22Rv1 (cell line): ENCODE measurements at regions not wholly inside any gene's neighbourhood (a gene's known extent, or its start where the extent isn't known, plus 50 kb on each side); places are given as distances from the start of the nearest gene placed in this dataset.

Source experiments
- H3K27ac ChIP-seq: fragments of 450-650 bp; 2 replicates; pipeline ENCODE4 v1.5.1; 2017
- ZFX ChIP-seq: fragments of 450-650 bp; IDR thresholded peaks from 2 replicates; pipeline ENCODE4 v1.6.1; 2017; ENCODE audit warnings: antibody characterized with exemption, borderline replicate concordance
- TF ChIP-seq, protein P1 (sequence below): fragments of 450-650 bp; IDR thresholded peaks from 2 replicates; pipeline ENCODE4 v1.5.1; 2017; ENCODE audit warnings: mild to moderate bottlenecking

DNA sequence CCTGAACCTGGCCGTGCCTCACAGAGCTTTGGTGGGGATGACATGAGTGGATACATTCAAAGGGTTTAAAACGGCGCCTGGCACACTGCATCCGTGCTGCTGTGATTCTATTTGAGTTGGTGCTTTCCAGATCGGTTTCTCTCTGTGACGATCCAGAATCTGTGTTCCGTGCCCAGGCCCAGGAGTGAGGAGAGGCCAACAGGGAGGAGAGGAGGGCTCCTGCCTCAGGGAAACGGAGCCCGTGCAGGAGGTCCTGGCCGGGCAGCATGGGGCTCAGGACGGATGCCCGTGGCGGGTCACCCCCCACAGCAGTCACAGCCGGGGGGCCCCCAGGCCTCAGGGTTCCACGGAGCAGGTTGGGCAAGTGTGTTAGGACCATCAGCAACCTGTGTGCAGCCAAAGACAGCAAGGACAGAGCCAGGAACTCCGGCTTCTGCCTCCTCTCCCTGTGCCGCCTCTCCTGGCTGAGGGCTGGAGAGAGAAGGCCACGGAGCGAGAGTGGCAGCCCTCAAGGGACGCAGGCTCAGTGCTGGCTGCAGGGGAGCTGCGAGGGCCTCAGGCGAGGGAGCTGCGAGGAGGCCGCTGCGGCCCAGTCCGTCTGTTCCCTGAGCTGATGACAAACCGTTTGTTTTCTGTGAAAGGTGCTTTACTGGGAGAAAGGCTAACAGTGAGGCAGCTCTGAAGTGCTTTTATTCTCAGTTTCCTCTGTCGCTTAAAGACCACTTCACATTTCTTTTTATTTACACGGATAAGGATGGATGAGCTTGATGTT lies 99.3 kb downstream of the METRNL start:
- no peak overlapping the region for H3K27ac ChIP-seq
- TF ChIP-seq, protein P1, sequence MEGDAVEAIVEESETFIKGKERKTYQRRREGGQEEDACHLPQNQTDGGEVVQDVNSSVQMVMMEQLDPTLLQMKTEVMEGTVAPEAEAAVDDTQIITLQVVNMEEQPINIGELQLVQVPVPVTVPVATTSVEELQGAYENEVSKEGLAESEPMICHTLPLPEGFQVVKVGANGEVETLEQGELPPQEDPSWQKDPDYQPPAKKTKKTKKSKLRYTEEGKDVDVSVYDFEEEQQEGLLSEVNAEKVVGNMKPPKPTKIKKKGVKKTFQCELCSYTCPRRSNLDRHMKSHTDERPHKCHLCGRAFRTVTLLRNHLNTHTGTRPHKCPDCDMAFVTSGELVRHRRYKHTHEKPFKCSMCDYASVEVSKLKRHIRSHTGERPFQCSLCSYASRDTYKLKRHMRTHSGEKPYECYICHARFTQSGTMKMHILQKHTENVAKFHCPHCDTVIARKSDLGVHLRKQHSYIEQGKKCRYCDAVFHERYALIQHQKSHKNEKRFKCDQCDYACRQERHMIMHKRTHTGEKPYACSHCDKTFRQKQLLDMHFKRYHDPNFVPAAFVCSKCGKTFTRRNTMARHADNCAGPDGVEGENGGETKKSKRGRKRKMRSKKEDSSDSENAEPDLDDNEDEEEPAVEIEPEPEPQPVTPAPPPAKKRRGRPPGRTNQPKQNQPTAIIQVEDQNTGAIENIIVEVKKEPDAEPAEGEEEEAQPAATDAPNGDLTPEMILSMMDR = no peak
- TF ChIP-seq ZFX = no peak

DNA sequence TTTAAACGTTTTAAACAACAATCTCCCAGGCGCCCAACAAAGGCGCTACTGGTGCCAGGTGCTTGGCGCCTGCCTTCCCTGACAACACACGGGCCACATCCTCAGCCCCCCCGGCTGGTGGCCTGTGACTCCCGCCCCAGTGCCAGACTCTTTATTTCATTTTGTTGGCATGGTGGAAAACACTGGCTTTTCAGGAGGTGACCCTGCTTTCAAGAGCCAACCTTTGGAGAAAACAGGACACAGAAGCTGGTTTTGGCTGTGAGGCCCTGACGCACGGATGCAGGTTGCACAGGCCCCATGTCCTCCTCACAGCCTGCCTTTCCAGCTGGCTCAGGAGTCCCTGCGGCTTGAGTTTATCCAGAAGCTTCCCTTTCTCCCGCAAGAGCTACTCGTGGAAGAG lies 100.0 kb downstream of the METRNL start:
- no peak for TF ChIP-seq ZFX
- TF ChIP-seq, protein P1 = no peak
- H3K27ac ChIP-seq = no peak overlapping the region

DNA sequence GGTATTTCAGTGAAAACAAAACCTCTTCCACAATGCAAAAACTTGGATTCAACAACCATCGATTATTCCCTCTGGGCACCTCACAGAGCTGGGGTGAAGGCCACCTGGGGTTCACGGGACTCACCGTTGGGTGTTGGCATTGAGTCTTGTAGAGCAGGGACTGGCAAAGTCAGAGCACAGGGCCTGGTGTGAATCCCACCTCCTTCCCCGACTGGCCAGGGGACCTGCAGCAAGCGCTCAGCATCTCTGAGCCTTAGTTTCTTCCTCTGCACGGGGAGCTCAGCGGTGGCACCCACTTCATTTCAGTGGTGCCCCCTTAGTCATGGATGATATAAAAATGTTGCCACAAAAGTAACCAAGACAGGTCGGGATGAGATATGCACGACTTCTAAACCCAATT lies 100.4 kb downstream of the METRNL start:
- TF ChIP-seq ZFX = no peak
- TF ChIP-seq, protein P1 = no peak

DNA sequence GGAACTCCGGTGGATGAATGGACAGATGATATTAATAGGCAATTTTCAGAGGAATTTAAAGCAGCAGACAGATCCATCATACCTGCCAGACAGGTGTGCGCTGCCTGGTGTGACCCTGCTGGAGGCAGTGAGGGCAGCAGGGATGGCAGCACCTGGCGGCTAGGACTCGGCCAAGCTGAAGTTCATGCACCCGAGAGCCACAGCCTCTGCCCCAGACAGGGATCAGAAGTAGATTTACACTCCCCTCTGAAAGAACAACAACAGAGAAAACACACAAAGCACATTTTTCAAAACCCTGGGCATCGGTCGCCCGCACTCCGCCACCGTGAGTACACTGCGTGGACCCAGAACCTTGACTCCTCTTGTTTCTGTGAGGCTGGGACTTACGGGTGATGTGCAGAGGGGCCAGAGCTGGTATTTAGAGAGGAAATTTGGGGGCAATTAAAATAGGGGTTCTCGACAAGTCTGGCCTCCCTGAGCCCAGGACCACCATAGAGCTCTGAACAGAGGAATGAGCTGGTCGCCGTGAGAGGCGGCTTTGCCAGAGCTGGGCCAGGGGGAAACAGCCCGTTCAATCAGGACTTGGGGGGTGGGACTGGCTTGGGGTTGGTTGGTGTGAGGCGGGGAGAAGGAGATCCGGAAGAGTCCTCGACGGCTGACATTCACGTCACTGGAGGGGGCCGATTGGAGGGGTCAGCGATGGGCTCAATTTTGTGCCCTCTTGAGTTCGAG lies 101.0 kb downstream of the METRNL start:
- TF ChIP-seq, protein P1 = no peak
- TF ChIP-seq ZFX = no peak
- no peak overlapping the region for H3K27ac ChIP-seq

More for the DNA sequence above, 100.4 kb downstream of the METRNL start:
- no peak overlapping the region for H3K27ac ChIP-seq

DNA sequence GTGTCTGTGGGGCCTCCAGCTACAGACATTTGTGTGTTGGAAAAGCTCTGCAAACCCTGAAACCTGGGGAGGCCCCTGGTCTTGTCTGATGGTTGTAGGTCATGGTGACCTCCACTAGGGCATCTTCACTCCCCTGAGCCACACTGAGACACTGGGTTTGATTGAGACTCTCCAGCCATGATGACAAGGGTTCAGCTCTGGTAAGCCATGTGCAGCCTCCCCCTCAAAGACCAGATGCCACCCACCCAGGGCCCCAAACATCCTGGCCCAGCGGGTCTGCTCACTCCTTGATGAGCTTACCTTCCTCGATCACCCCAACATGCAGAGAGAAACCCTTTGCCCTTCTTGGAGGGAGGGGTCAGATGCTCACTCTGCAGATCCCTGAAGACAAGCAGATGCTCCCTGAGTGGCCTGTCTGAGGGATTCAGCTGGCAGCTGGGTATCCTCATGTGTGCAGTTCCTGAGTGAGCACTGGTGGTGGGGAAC lies 101.6 kb downstream of the METRNL start:
- H3K27ac ChIP-seq = no peak overlapping the region
- TF ChIP-seq, protein P1 = no peak
- no peak for TF ChIP-seq ZFX

DNA sequence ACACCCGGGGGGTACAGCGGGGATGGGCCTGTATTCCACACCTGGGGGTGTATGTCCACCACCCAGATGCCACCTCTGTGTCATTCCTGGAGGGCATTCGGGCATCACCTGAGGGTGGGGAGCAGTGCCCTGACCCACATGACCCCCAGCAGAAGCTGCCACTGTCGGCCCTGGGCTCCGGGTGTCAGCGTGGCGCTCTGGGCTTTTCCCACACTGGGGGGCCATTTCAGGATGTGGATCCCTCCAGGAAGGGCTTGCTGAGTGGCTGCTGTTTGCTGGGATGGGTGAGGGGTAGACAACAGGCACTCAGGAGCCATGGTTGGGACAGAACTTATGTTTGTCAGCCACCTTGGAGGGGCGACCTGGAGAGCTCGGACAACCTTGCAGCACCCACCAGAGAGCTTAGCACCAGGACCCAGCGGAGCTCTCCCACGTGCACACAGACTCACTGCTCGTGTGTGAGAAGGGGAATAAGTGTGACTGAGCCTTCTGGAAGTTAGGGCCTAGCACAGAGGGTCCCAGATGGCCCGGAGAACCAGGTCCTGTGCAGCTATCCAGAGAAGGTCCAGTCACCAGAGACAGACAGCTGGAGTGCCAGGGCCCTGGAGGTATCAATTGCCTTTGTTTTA lies 102.7 kb downstream of the METRNL start:
- TF ChIP-seq, protein P1 = no peak
- no peak for TF ChIP-seq ZFX
- no peak overlapping the region for H3K27ac ChIP-seq

DNA sequence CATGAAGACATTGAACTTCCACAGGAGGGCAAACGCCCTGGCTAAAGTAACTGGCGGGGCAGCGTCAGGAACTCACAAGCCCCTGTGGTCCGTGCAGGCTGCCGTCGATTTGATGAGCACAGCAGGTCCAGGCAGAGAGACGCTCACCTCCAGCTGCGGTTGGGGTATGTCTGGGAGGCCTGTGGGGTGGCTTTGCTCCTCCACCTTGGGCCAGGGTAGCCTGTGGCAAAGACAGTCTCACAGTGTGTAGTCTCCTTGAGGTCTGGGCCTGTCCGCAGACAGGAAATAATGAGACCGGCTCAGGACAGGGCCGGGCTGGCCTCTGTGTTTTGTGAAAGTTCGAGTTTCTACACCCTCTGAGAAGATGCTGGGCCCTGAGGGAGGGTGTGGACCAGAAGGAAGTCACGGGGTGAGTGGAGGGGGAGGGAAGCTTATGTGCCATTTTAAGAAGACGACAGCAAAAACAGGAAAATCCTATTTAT lies 103.3 kb downstream of the METRNL start:
- no peak overlapping the region for H3K27ac ChIP-seq
- no peak for TF ChIP-seq ZFX
- TF ChIP-seq, protein P1 = no peak
